ENCODE measurements at regions not wholly inside any gene's neighbourhood (a gene's known extent, or its start where the extent isn't known, plus 50 kb on each side); places are given as distances from the start of the nearest gene placed in this dataset.
A peak's percentile ranks its signal among the peaks of the same experiment; 100 is the strongest.

GRCh38 chr3:117074826-117075225 is 365.2 kb downstream of the TUSC7 start:
- no peak for DNase-seq

DNA sequence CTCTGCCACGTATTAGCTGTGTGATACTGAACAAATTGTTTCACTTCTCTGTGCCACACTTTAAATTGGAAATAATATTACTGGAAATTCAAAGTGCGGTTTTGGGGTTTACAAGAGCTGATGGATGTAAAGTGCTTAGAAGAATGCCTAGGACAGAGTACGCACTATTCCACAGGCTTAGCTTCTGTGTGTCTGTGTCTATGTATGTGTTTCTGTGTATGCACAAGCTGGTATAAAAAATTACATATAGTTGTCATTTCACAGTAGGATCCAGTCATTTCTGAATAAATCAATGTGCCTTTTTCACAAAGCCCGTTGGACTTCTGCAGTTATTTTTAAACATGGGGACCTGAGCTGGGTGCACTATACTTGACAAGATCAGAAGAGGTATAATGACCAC is 370.4 kb downstream of the TUSC7 start:
- DNase-seq = no peak

GRCh38 chr3:117080872-117081271 is 371.3 kb downstream of the TUSC7 start:
- no peak for DNase-seq

GRCh38 chr3:117084277-117084676 is 374.7 kb downstream of the TUSC7 start:
- no peak for DNase-seq

- DNase-seq = peak in 2 of 3 donors; percentile 11
Observed at GRCh38 chr3:117084739-117085270, 375.2 kb downstream of the TUSC7 start.

DNA sequence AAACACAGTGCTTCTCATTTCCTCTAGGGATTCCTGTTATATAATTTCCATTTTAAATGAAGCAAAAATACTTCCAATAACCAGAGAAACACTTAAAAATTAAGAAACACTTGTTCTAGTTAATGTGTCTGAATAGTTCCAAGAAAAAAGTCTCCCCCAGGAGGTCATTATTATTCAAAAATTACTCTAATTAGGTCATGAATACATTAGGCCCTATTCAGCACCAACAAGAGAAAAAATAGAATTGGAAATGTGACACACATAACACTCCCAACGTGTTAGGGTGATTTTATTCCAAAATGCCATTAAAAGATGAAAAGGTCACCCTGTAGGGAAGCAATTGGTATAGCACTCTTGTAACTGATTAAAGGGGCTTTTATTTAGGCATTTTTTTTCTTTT is 382.1 kb downstream of the TUSC7 start:
- no peak for DNase-seq

GRCh38 chr3:117096549-117096948 is 387.0 kb downstream of the TUSC7 start:
- DNase-seq = no peak

DNA sequence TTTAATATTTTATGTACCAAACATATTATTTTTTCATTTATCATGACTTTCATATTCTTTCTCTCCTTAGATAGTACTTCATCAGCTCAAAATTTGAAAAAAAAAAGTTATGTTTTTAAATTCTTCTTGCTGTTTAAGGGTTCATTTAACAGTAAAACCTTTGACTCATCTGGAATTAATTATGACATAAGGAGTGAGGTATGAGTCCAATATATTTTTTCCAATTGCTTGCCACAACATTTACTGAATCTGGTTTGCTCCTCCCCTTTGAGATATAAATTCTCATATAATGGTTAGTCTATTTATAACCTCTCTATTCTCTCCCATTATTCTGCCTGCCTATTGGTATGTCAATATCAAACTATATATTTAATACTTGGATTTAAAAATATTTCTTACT is 387.8 kb downstream of the TUSC7 start:
- DNase-seq = peak in 2 of 3 donors; percentile 13 to 41

- no peak for DNase-seq
Observed at GRCh38 chr3:117101697-117102096, 392.1 kb downstream of the TUSC7 start.

DNA sequence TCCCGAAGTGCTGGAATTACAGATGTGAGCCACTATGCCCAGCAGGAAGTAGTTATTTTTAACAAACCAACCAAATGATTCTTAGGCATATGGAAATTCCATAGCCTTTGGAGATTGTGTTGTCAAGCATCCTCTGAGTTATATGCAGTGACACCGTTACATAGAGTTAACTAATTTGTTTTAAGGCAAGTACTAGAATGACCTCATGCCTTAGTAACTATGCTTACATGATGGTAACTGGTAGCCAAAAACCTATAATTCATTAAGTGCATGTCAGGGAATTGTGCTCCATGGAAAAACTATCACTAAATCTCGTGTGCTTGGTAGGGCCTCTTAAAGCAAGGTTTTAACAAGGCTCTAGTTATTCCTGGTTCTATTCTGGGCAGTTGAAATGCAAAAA is 392.8 kb downstream of the TUSC7 start:
- no peak for DNase-seq

GRCh38 chr3:117103675-117104074 is 394.1 kb downstream of the TUSC7 start:
- no peak for DNase-seq

GRCh38 chr3:117104381-117104780 is 394.8 kb downstream of the TUSC7 start:
- no peak for DNase-seq

DNA sequence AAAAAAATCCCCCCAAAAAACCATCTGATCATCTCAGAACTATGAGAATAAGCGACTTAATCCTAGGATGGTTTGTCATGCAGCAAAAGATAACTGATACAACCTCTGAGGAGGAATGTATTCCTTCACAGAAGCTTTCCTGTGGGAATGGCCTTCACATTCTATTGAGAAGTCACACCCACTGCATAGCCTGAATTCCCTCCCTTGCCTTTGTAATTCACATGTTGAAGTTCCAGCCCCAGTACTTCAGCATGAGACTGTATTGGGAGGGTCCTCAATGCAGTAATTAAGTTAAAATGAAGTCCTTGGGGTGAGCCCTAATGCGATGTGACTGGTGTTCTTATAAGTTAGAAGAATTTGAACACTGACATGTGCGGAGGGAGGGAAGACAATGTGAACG is 395.2 kb downstream of the TUSC7 start:
- DNase-seq = peak in 1 of 3 donors; percentile 24

DNA sequence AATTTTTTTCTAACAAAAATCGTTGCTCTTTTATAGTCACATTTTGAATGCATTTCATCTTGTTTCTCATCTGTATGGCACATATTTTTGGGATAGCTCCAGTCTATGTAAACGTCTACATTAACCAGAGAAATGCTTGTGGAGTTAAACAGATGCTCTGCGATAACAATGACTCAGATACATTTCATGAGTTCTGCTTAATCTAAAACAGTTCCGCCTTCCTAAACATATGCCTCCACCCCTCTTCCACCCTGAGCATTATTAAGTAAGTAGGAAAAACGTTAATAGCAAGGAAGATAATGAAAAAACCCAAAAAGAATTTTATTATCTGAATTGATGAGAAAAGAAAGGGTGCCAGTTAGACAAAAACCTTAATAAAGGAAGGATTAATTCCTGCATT is 396.1 kb downstream of the TUSC7 start:
- peak in 1 of 3 donors; percentile 75 for DNase-seq

DNA sequence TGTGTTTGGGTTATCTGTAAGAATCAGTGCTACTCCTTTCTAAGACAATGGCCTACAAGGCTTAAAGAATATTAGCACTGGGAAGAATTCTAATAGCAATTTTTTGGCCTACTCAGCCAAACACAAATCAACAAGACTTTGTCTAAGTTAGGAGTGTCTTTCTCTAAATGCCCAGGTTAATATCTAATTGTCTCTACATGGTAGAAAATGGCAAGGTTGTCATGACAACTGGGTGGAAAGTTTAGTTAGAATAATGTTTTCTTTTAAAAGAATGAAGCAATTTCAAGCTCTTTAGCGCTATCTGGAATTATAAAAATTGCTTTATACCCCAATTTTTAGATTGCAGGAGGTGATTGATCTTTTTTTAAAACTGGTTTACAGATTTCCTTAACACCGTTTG is 396.8 kb downstream of the TUSC7 start:
- no peak for DNase-seq

- DNase-seq = no peak
Observed at GRCh38 chr3:117107946-117108345, 398.4 kb downstream of the TUSC7 start.

DNA sequence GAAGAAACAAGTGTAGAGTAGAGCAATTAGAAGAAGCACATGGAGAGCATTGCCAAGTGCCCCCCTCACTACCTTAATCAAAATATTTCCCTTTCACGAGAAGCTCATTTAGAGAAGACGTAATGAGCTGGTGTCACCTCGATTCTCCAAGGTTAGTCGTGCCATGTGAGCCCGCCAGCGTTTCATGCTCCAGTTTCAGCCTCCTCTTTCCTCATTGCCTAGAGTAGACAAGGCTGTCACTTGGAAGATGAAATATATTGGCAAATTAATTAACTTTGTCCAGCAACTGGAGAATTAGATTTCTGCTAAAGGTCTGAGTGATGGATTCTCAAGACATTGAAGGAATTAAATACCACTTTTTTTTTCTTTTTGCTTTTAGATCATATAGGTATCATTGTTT is 399.6 kb downstream of the TUSC7 start:
- DNase-seq = no peak

DNA sequence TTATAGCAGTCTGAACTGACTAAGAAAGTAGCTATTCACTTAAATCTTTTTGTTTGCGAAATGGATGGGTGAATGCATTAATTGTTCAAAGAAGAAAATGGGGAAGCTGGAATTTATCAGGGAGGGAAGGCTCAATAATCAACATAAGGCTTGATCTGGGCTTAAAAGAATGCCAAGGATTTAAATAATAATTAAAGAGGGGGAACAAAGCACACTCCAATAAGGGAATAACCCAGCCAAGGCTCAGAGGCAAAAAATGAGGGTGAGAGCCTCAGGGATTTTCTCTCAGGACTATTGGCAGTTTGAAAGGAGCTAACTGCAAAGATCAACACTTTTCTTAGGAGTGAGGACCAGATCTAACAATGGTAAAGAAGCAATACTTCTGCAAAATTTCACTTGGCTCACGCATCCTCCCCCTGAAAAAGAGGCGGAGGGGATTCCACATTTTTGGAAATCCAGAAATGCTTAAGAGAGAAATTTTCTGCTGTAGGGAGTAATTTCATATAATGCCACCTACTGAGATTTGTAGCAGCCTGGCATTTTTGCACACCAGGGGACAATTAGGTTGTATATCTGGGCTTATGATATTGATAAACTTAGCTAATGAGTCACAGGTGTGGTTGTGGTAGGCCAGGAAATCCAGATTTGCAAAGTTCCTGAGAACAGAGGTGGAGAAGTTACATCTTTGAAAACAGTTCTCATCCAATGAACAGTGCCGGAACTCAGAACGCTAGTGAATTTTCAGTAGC is 405.1 kb downstream of the TUSC7 start:
- DNase-seq = peak in 1 of 3 donors; percentile 14

DNA sequence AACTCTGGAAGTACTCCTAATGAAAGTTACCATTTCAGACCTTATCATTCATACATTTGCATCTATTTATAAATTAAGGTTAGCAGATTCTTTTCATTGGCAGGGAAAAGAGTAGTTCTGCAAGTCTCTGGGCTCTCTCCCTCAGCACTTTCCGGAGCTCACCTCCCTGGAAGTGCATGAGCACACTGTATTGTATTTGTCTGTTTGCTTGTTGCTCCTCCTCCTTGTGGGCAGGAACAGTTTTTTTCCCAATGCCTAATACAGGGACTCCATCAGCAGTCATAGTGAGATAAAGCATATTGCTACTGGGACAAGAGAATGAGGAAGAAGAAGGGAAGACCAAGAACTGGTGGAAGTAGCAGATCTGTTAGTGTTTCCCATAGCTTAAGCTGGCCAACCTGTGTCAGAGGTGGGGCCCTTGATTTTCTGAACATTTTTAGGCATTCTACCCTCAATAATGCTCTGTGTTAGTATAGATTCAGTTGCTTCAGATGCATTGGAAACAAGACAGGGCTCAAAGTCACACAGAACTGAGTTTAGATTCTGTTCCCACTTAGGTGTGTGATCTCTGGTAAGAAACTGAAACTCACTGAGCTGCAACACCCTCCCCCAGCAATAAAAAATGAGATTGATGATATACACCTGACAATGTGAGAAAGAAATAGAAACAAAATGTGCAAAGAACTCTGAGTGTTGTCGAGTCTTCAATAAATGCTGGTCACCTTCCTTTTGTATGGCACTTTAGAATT is 407.8 kb downstream of the TUSC7 start:
- no peak for DNase-seq

- DNase-seq = peak; percentile 13 to 41 (median 24)
Observed at GRCh38 chr3:117118604-117119003, 409.0 kb downstream of the TUSC7 start.

DNA sequence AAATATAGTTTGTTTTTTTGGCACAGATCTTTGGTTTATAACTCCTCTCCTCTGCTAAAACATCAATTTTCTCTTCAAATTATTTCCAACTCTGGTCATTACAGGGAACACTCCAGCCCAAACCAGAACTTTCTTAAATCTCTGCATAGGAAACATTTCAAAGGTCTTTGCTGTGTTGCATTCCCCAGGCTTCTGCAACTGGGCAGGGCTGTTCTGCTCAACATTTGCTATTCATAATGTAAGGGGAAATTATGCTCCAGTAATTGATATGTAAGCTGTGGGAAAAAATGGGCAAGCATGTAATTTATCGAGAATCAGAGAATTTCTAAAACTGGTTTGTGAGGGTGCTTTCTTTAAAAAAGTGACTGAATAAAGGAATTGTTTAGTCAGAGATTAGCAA is 410.4 kb downstream of the TUSC7 start:
- no peak for DNase-seq

GRCh38 chr3:117122609-117123008 is 413.0 kb downstream of the TUSC7 start:
- DNase-seq = no peak

GRCh38 chr3:117126460-117126859 is 416.9 kb downstream of the TUSC7 start:
- no peak for DNase-seq
